ENCODE measurements at regions not wholly inside any gene's neighbourhood (a gene's known extent, or its start where the extent isn't known, plus 50 kb on each side); places are given as distances from the start of the nearest gene placed in this dataset.

- no peak for TF ChIP-seq YY1 (IDR thresholded peaks at IDR 0.05; ENCODE audit: insufficient read depth, insufficient read length)
- TF ChIP-seq ZNF274 (IDR thresholded peaks at IDR 0.05; ENCODE audit: low read depth, low read length): no peak
- TF ChIP-seq SUZ12 (IDR thresholded peaks at IDR 0.05; ENCODE audit: extremely low read depth, insufficient read depth, insufficient read length): no peak
Observed at GRCh38 chr1:55538428-55538827, 323.3 kb upstream of the USP24 start.

All from NT2/D1 (cell line).